H9 (cell line): ENCODE measurements at regions not wholly inside any gene's neighbourhood (a gene's known extent, or its start where the extent isn't known, plus 50 kb on each side); places are given as distances from the start of the nearest gene placed in this dataset.

Experiments
- DNase-seq: peaks from one replicate; pipeline ENCODE4 v3.0.0-alpha.2; 2017
- H2AFZ ChIP-seq: one replicate; pipeline ENCODE4 v1.6.1; 2013; ENCODE audit warnings: mild to moderate bottlenecking, low read length, control low read depth, moderate library complexity
- H2AK5ac ChIP-seq: 2 replicates; pipeline ENCODE4 v1.6.1; 2013; ENCODE audit warnings: low read length, control low read depth, mixed read lengths; ENCODE audit not compliant: insufficient read length
- H2BK120ac ChIP-seq: one replicate; pipeline ENCODE4 v1.6.1; 2013; ENCODE audit warnings: low read depth, mild to moderate bottlenecking, low read length, control low read depth, inconsistent platforms; ENCODE audit not compliant: poor library complexity, severe bottlenecking
- H2BK12ac ChIP-seq: 2 replicates; pipeline ENCODE4 v1.6.1; 2013; ENCODE audit warnings: low read length, control low read depth, mixed read lengths, low read depth; ENCODE audit not compliant: insufficient read length
- H2BK15ac ChIP-seq: 2 replicates; pipeline ENCODE4 v1.6.1; 2013; ENCODE audit warnings: low read depth, low read length, control low read depth
- H2BK20ac ChIP-seq: one replicate; pipeline ENCODE4 v1.6.1; 2013; ENCODE audit warnings: low read depth, mild to moderate bottlenecking, low read length, control low read depth, inconsistent platforms; ENCODE audit not compliant: poor library complexity, severe bottlenecking
- H2BK5ac ChIP-seq: 2 replicates; pipeline ENCODE4 v1.6.1; 2013; ENCODE audit warnings: low read length, control low read depth, mixed read lengths; ENCODE audit not compliant: insufficient read length
- H3K14ac ChIP-seq: 2 replicates; pipeline ENCODE4 v1.6.1; 2013; ENCODE audit warnings: low read length, control low read depth; ENCODE audit not compliant: insufficient read depth
- H3K18ac ChIP-seq: 2 replicates; pipeline ENCODE4 v1.6.1; 2013; ENCODE audit warnings: low read depth, mild to moderate bottlenecking, mixed read lengths, low read length, control low read depth; ENCODE audit not compliant: insufficient read length
- H3K23ac ChIP-seq: 2 replicates; pipeline ENCODE4 v1.6.1; 2013; ENCODE audit warnings: low read length, control low read depth, mixed read lengths, low read depth; ENCODE audit not compliant: insufficient read length
- H3K23me2 ChIP-seq: 2 replicates; pipeline ENCODE4 v1.6.1; 2013; ENCODE audit warnings: low read depth, mild to moderate bottlenecking, mixed read lengths, low read length, control low read depth; ENCODE audit not compliant: insufficient read length, poor library complexity, severe bottlenecking
- H3K27ac ChIP-seq: 2 replicates; pipeline ENCODE4 v1.5.1; 2013; ENCODE audit warnings: low read length, control low read depth, mixed read lengths, low read depth; ENCODE audit not compliant: insufficient read length
- H3K27me3 ChIP-seq: 2 replicates; pipeline ENCODE4 v1.6.1; 2013; ENCODE audit warnings: low read length, control low read depth, inconsistent platforms; ENCODE audit not compliant: insufficient read depth
- H3K4ac ChIP-seq: 2 replicates; pipeline ENCODE4 v1.6.1; 2013; ENCODE audit warnings: low read depth, mild to moderate bottlenecking, control low read depth, inconsistent platforms, low read length, moderate library complexity
- H3K4me1 ChIP-seq: 2 replicates; pipeline ENCODE4 v1.6.1; 2013; ENCODE audit warnings: low read length, control low read depth, inconsistent platforms; ENCODE audit not compliant: insufficient read depth
- H3K4me2 ChIP-seq: 2 replicates; pipeline ENCODE4 v1.6.1; 2013; ENCODE audit warnings: low read length, control low read depth, mixed read lengths; ENCODE audit not compliant: insufficient read length, insufficient read depth
- H3K56ac ChIP-seq: 2 replicates; pipeline ENCODE4 v1.6.1; 2013; ENCODE audit warnings: low read depth, mild to moderate bottlenecking, mixed read lengths, low read length, control low read depth; ENCODE audit not compliant: insufficient read length
- H3K79me1 ChIP-seq: 2 replicates; pipeline ENCODE4 v1.6.1; 2013; ENCODE audit warnings: low read depth, mild to moderate bottlenecking, moderate library complexity, low read length, control low read depth, inconsistent platforms; ENCODE audit not compliant: insufficient read depth, poor library complexity, severe bottlenecking
- H3K79me2 ChIP-seq: 2 replicates; pipeline ENCODE4 v1.6.1; 2013; ENCODE audit warnings: low read length, control low read depth, inconsistent platforms; ENCODE audit not compliant: insufficient read depth
- H3K9ac ChIP-seq: 2 replicates; pipeline ENCODE4 v1.6.1; 2013; ENCODE audit warnings: low read length, control low read depth, mixed read lengths; ENCODE audit not compliant: insufficient read length; ENCODE audit errors: extremely low read depth
- H3K9me3 ChIP-seq: one replicate; pipeline ENCODE4 v1.6.1; 2013; ENCODE audit warnings: low read depth, low read length, inconsistent platforms; ENCODE audit not compliant: control insufficient read depth
- H3T11ph ChIP-seq: one replicate; pipeline ENCODE4 v1.6.1; 2013; ENCODE audit warnings: mild to moderate bottlenecking, low read length, control low read depth, inconsistent platforms
- H4K20me1 ChIP-seq: one replicate; pipeline ENCODE4 v1.6.1; 2013; ENCODE audit not compliant: control insufficient read depth, insufficient read length, insufficient read depth
- H4K5ac ChIP-seq: 2 replicates; pipeline ENCODE4 v1.6.1; 2013; ENCODE audit warnings: low read depth, mild to moderate bottlenecking, mixed read lengths, low read length, control low read depth; ENCODE audit not compliant: insufficient read length
- H4K8ac ChIP-seq: replicated peaks from 2 replicates; pipeline ENCODE4 v1.6.1; 2013; ENCODE audit warnings: low read length, control low read depth, mixed read lengths, low read depth; ENCODE audit not compliant: insufficient read length
- H4K91ac ChIP-seq: 2 replicates; pipeline ENCODE4 v1.6.1; 2013; ENCODE audit warnings: low read depth, mild to moderate bottlenecking, moderate library complexity, mixed read lengths, low read length, control low read depth; ENCODE audit not compliant: insufficient read length
- H3K27ac Mint-ChIP-seq, 3 experiments: 2 replicates in 2 of 3; 3 replicates in 1 of 3; pipeline ENCODE4 v1.8.0; 2020 to 2021; ENCODE audit warnings: mixed read lengths in 3 of 3, mild to moderate bottlenecking in 1 of 3, moderate library complexity in 1 of 3
- H3K27me3 Mint-ChIP-seq: 2 replicates; pipeline ENCODE4 v1.8.0; 2021; ENCODE audit warnings: low read depth, mild to moderate bottlenecking, moderate library complexity, mixed read lengths
- H3K36me3 Mint-ChIP-seq, 3 experiments: 2 replicates in 2 of 3; 3 replicates in 1 of 3; pipeline ENCODE4 v1.8.0; 2020 to 2021; ENCODE audit warnings: low read depth in 3 of 3, mixed read lengths in 3 of 3; ENCODE audit not compliant: insufficient read depth in 1 of 3
- H3K4me1 Mint-ChIP-seq, 2 experiments: 2 replicates each; pipeline ENCODE4 v1.8.0; 2020; ENCODE audit warnings: mixed read lengths in 2 of 2
- H3K4me3 Mint-ChIP-seq, 2 experiments: 2 replicates in 1 of 2; 3 replicates in 1 of 2; pipeline ENCODE4 v1.8.0; 2020 to 2021; ENCODE audit warnings: mild to moderate bottlenecking in 2 of 2, mixed read lengths in 2 of 2, moderate library complexity in 1 of 2
- H3K9me3 Mint-ChIP-seq, 2 experiments: 2 replicates in 1 of 2; 3 replicates in 1 of 2; pipeline ENCODE4 v1.8.0; 2020; ENCODE audit warnings: mild to moderate bottlenecking in 2 of 2, mixed read lengths in 2 of 2, moderate library complexity in 1 of 2
- WGBS: extraction: QIAGEN DNeasy Blood & Tissue Kit; methylation state at CpG from one replicate; pipeline ENCODE4 v1.1.7; 2013; ENCODE audit warnings: missing lambda C conversion rate, low lambda C conversion rate, mixed read lengths; ENCODE audit not compliant: insufficient read length; ENCODE audit errors: extremely low coverage; 5-methylcytosine and 5-hydroxymethylcytosine counted together
- TF ChIP-seq, protein P1 (sequence below): fragments of 200-600 bp; sonication (generic); conservative IDR thresholded peaks from 3 replicates; pipeline ENCODE4 v1.8.0; 2021; ENCODE audit warnings: antibody characterized with exemption, mild to moderate bottlenecking

- Histone ChIP-seq H2BK20ac (no peak overlapping the region), H2AK5ac (no peak overlapping the region), H3K9ac (no peak overlapping the region), H3K4ac (no peak overlapping the region), H3K27me3 (no peaks in the 10 kb centered on the region), H3K23me2 (no peaks in the 10 kb centered on the region), H4K8ac (no peak overlapping the region), H3K23ac (no peak overlapping the region), H3K14ac (no peak overlapping the region), H4K91ac (no peak overlapping the region), H3K4me1 (no peaks in the 10 kb centered on the region), H2BK15ac (no peak overlapping the region), H3K18ac (no peak overlapping the region), H4K5ac (no peak overlapping the region), H3K56ac (no peak overlapping the region), H2BK12ac (no peak overlapping the region), H3K79me1 (no peaks in the 10 kb centered on the region), H3T11ph (no peak overlapping the region), H3K79me2 (no peaks in the 10 kb centered on the region), H3K9me3 (no peaks in the 10 kb centered on the region), H4K20me1 (no peaks in the 10 kb centered on the region), H3K27ac (no peak overlapping the region), H3K4me2 (no peak overlapping the region), H2AFZ (no peak overlapping the region), H2BK120ac (no peak overlapping the region), H2BK5ac (no peak overlapping the region)
- no peaks in the 10 kb centered on the region; a peak in 1 of 7 replicates for H3K36me3 Mint-ChIP-seq
- no peak overlapping the region for H3K27ac Mint-ChIP-seq
- TF ChIP-seq, protein P1, sequence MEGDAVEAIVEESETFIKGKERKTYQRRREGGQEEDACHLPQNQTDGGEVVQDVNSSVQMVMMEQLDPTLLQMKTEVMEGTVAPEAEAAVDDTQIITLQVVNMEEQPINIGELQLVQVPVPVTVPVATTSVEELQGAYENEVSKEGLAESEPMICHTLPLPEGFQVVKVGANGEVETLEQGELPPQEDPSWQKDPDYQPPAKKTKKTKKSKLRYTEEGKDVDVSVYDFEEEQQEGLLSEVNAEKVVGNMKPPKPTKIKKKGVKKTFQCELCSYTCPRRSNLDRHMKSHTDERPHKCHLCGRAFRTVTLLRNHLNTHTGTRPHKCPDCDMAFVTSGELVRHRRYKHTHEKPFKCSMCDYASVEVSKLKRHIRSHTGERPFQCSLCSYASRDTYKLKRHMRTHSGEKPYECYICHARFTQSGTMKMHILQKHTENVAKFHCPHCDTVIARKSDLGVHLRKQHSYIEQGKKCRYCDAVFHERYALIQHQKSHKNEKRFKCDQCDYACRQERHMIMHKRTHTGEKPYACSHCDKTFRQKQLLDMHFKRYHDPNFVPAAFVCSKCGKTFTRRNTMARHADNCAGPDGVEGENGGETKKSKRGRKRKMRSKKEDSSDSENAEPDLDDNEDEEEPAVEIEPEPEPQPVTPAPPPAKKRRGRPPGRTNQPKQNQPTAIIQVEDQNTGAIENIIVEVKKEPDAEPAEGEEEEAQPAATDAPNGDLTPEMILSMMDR, result no peak
- H3K9me3 Mint-ChIP-seq, result no peaks in the 10 kb centered on the region; a peak in 1 of 5 replicates
- no peaks in the 10 kb centered on the region for H3K27me3 Mint-ChIP-seq
- peaks cover 2 to 14% of the 10 kb centered on the region in 2 experiments; a peak in 2 of 4 replicates for H3K4me1 Mint-ChIP-seq
- no peak overlapping the region for H3K4me3 Mint-ChIP-seq
- no CpG with 5 or more reads among the region's 6 CpGs for WGBS
- no peak for DNase-seq
Observed at GRCh38 chr9:126066131-126066530, 260.5 kb upstream of the MVB12B start.
